ENCODE measurements at regions not wholly inside any gene's neighbourhood (a gene's known extent, or its start where the extent isn't known, plus 50 kb on each side); places are given as distances from the start of the nearest gene placed in this dataset.

- H2BK20ac ChIP-seq (ENCODE audit: low read depth, low read length): no peak overlapping the region
- POLR2A ChIA-PET (ENCODE audit: unreplicated experiment): no interaction called here
- TF ChIP-seq RAD21 (IDR thresholded peaks at IDR 0.05; ENCODE audit: low read length) (no peak), CTCF (conservative IDR thresholded peaks at IDR 0.05; ENCODE audit: low read depth, low read length) (no peak), CHD1 (IDR thresholded peaks at IDR 0.05; ENCODE audit: low read depth, low read length) (no peak), MXI1 (IDR thresholded peaks at IDR 0.05; ENCODE audit: borderline replicate concordance, low read depth, low read length) (no peak), MAFK (IDR thresholded peaks at IDR 0.05; ENCODE audit: low read depth, low read length) (no peak), MAZ (IDR thresholded peaks at IDR 0.05; ENCODE audit: borderline replicate concordance, low read depth, low read length) (no peak), POLR2A (IDR thresholded peaks at IDR 0.05; ENCODE audit: low read depth, low read length) (no peak), RCOR1 (IDR thresholded peaks at IDR 0.05; ENCODE audit: insufficient replicate concordance, low read length) (no peak), SMC3 (IDR thresholded peaks at IDR 0.05; ENCODE audit: low read depth, low read length) (no peak), ELK1 (IDR thresholded peaks at IDR 0.05; ENCODE audit: borderline replicate concordance, low read depth, low read length) (no peak), NFE2L2 (IDR thresholded peaks at IDR 0.05; ENCODE audit: low read depth, low read length) (no peak), USF2 (IDR thresholded peaks at IDR 0.05; ENCODE audit: low read depth, low read length) (no peak), CEBPB (IDR thresholded peaks at IDR 0.05; ENCODE audit: low read depth, low read length) (no peak), FOS (IDR thresholded peaks at IDR 0.05; ENCODE audit: low read depth, low read length) (no peak)
- H2AK5ac ChIP-seq (ENCODE audit: low read depth, low read length): no peak overlapping the region
- no peak overlapping the region for H2AFZ ChIP-seq (replicated peaks; ENCODE audit: low read length, poor library complexity)
- intact Hi-C loops (cut with micrococcal nuclease): no loop called here
- H4K91ac ChIP-seq (ENCODE audit: insufficient read depth, low read depth, low read length): no peak overlapping the region
- no peak overlapping the region for H2AK9ac ChIP-seq (replicated peaks; ENCODE audit: low read depth, low read length, poor library complexity)
- no peak overlapping the region for H3K18ac ChIP-seq (ENCODE audit: low read depth, low read length)
- H4K5ac ChIP-seq (ENCODE audit: low read depth, low read length): no peak overlapping the region
- H3K14ac ChIP-seq (replicated peaks; ENCODE audit: low read depth, low read length): no peak overlapping the region
- no peak overlapping the region for H4K8ac ChIP-seq (ENCODE audit: low read depth in 2 of 2, low read length in 2 of 2)
- no peak overlapping the region for H3K56ac ChIP-seq (ENCODE audit: extremely low read depth, insufficient read depth, low read length)
- ATAC-seq (ENCODE audit: low read depth): no peak
- no peak overlapping the region for H3K23ac ChIP-seq (ENCODE audit: low read depth, low read length)
- H2BK15ac ChIP-seq (ENCODE audit: low read depth, low read length): no peak overlapping the region
- H3K27me3 ChIP-seq (ENCODE audit: control insufficient read depth, insufficient read depth, low read length): no peaks in the 10 kb centered on the region; the same call in 1 of the 2 replicates
- no peaks in the 10 kb centered on the region for H4K20me1 ChIP-seq (ENCODE audit: insufficient read depth, low read length)
- CTCF ChIA-PET: interaction anchor here (0.5 kb wide), 1 partner anchor 17 kb away, joined by 3 read pairs; no protein-coding TSS in a partner anchor
- no TSS peak for BruUV-seq (replicated peaks)
- in situ Hi-C loops (cut with MboI; ENCODE audit: low sequenced_read_pairs): no loop called here
- dilution Hi-C loops (cut with HindIII; ENCODE audit: low sequenced_read_pairs, unreplicated experiment): no loop called here
- DNase-seq: no peak
- H3K27ac ChIP-seq (ENCODE audit: insufficient read depth, low read length): no peak overlapping the region
- H3K36me3 ChIP-seq (ENCODE audit: control insufficient read depth, insufficient read depth, low read length): no peaks in the 10 kb centered on the region
- H3K9me1 ChIP-seq (ENCODE audit: insufficient read depth, low read length): no peaks in the 10 kb centered on the region
- H3K4me2 ChIP-seq (ENCODE audit: low read depth, low read length): no peak overlapping the region
- no peak overlapping the region for H2BK5ac ChIP-seq (ENCODE audit: low read depth, low read length, poor library complexity, severe bottlenecking)
- H3K4me3 ChIP-seq (ENCODE audit: insufficient read depth, low read depth, low read length): no peak overlapping the region
- H3K9ac ChIP-seq (ENCODE audit: low read depth, low read length): no peak overlapping the region
- WGBS, 2 experiments (ENCODE audit: extremely low coverage in 2 of 2, insufficient read length in 1 of 2): no CpG with 5 or more reads among the region's 4 CpGs
- H3K79me1 ChIP-seq (ENCODE audit: low read depth in 1 of 2, low read length in 2 of 2): no peaks in the 10 kb centered on the region
- H3K4ac ChIP-seq (ENCODE audit: low read depth, low read length): no peak overlapping the region
- H2BK120ac ChIP-seq (ENCODE audit: low read depth, low read length): no peak overlapping the region
- H3K4me1 ChIP-seq (ENCODE audit: control insufficient read depth, insufficient read depth, low read length): no peaks in the 10 kb centered on the region; the same call in 1 of the 2 replicates
- H3K9me3 ChIP-seq (ENCODE audit: control insufficient read depth, insufficient read depth, low read length): no peaks in the 10 kb centered on the region
Measured at GRCh38 chr20:11015440-11015839, 341.6 kb upstream of the JAG1 start.
